Stimulated activated CD4-positive, alpha-beta T cell treated with anti-CD3 and anti-CD28 coated beads, Interleukin-1b, Interleukin-23, amount 100 ng/mL, for 48 hours (primary cell): ENCODE measurements at regions not wholly inside any gene's neighbourhood (a gene's known extent, or its start where the extent isn't known, plus 50 kb on each side); places are given as distances from the start of the nearest gene placed in this dataset.
"Not testable (repeated sequence)": the region's sequence is repeated elsewhere in the genome, so short reads cannot be mapped to it uniquely, and the experiment has no call there.

Experiments
- DNase-seq: peaks from one replicate; pipeline ENCODE4 v3.0.0-alpha.2; 2020

DNA sequence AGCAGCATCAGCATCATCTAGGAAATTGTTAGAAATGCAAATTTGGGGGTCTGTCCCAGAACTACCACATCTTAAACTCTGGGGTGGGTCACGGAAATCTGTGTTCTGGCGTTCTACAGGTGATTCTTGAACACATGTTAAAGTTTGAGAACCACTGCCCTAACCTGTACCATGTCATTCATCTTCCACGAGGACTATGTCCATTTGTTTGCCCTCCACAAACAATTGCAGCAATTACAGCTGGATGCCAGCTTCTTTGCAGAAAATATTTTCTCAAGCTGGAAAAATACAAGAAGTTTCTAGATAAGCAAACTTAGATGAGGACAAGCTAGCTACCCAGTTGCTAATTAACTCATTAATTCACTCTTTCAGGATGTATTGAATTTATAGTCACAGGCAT lies 54.1 kb downstream of the MAFB start:
- DNase-seq, result no peak

DNA sequence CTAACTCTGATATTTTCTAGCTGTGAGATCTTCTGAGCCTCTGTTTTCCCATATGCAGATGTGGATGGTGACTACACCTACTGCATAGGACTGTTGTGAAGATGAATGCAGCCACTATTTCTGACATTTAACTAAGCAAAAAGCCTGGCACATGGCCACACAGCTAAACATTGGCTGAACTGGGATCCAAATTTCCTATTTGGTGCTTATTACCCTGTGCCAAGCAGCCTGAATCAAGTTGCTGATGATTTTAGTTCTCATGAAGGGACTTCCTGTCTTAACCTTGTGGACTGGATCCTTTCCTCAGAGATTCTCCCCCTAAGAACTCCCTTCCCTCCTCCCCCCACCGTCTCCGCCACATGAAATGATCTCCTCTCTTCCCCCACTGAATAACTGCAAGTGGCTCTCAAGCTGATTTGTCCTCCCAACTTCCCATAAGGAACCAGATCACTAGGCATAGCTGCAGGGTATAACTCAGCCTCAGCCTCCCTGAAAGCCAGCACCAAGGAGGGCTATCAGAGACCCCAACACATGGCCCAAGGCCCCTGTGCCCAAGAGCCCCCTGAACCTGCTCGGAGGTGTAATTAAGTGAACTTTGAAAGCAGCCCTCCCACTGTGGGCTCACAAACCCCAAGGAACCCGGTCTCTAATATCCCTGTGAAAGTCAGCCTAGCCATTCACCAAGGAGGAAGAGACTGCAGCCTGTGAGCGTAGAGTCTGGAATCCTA lies 55.7 kb downstream of the MAFB start:
- no peak for DNase-seq

DNA sequence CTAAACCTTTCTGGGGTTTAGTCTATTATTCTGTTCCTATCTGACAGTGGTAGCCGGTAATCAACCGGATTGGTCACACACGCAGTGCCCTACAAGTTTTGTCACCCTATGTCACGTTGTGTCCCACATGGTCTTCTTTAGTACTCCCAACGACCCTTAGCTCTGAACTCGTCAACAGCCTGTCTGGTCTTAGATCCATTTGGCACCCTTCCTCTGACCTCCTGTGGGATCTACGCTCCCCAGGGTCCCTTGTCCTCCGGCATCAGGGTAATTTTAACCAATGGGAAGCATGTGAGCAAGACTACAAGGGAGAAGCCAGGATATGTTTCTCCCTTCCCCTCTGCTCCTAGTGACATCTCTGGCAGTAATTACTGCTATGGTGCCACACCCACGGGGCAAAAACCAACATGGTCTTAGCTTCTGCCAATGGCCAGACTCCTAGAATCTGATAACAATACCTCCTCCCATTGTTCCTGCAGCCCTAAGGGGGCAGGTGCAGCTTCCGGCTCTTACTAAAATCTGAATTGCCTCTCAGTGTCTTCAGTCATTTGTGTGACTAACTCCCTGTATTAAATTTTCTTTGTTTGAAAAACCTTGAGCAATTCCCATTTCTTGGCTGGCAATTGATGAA lies 56.6 kb downstream of the MAFB start:
- DNase-seq, result no peak

DNA sequence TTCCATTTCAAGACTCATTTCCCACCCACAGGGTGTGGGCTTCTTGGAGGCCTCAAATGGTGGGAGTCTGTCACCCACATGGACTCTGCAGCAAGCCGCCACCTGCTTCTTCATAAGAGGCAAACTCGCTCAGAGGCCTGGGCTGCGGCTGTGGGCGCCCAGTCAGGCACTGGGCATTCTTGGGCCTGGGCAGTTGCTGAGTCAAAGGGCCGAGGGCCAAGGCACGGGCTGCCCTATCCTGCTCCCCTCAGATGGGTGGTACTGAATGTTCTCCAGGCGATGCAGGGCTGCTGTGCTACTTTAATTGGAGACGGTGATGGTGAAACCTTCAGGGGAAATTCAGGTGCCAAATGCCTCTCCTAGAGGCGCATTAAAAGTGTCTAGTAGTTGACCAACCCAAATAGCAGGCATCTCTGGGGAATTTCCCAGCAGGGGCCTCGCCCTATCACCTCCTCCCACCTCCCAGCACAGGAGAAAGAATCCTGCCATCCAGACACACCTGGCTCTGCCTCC lies 57.9 kb downstream of the MAFB start:
- no peak for DNase-seq

DNA sequence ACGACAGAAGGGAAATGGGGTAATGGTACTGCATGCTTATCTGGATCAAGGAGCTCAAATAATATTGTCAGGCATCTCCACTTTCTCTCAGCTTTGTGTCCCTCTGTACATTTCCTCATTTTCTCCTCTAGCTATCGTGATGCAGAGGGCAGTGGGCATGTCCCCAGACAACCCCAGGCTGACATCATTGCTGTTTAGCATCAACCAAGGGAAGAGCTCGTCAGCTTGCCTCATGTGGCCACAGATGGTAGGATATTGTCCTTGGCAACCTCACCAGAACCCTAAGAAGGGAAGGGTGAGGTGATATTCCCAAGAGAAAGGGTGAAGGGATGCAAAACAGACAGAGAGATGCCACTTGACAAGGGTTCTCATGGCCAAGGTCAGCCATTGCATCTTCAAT lies 58.3 kb downstream of the MAFB start:
- DNase-seq, result no peak

DNA sequence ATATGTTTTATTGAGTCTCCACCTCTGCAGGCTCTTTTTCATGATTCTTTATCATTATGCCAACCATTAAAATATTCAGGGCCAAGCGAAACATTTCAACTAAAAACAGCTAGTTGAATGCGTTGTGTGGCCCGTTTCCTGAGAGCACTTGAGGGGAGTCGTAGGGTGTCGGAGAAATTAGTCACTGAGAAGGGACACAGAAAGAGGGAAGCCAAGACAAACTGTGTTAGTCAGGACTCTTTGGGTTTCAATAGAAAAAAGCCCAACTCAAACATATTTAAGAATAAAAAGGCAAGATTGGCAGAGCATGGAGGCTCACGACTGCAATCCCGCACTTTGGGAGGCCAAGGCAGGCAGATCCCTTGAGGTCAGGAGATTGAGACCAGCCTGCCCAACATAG lies 58.9 kb downstream of the MAFB start:
- DNase-seq, result no peak

DNA sequence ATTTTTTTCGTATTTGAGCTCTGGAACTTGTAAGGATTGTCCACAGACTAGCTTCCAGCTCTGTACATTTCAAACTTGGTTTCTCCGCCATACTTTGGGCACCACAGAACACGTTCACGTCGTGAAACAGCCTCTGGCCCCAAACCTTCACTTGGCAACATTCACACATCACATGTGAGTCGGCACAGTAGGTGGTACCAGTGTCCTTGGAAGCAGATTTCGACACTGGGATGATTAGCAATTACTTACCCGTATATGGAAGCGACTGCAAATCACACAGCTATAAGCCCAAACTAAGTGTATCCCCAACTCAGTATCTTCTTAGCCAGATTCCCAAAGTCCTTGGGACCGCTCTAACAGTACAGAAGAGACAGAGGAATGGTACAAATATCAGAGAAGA lies 60.2 kb downstream of the MAFB start:
- no peak for DNase-seq

DNA sequence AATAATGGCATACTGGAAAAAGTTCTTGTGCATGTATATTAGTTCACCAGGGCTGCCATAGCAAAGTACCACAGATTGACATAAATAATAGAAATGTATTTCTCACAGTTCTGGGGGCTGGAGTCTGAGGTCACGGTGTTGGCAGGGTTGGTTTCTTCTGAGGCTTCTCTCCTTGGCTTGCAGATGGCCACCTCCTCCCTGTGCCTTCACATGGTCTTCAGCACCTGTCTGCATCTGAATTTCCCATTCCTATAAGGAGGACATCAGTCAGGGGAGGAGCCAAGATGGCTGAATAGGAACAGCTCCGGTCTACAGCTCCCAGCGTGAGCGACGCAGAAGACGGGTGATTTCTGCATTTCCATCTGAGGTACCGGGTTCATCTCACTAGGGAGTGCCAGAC lies 70.0 kb downstream of the MAFB start:
- DNase-seq, result not testable (repeated sequence)

DNA sequence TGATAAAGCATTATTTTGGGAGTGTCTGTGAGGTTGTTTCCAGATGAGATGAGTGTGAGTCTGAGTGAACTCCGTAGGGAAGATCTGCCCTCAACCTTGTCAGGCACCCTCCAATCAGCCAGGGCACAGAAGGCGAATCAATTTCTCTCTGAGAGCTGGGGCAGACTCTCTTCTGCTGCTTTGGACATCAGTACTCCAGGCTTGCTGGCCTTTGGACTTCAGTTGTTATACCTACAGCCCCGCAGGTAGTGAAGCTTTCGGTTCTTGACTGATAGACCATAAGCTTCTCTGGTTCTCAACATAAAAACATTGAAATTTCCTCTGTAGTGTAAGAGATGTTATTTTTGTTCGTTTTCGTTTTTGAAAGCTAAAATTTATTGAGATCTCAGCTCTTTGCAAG lies 71.4 kb downstream of the MAFB start:
- no peak for DNase-seq

DNA sequence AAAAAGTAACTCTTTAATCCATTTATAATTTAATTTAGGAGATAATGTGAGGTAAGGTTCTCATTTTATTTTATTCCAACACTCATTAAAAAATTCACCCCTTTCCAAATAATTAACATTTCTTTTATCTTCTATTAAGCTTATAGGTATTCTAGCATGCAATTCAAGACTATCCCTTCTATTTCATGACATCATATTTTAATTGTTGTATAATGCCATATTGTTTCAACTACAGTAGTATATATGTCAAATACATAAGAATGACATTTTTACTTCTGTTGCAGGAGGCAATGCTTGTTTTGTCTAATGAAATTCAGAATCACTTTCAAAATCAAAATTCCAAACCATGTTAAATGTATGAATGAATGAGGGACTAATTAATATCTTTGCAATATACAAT lies 76.2 kb downstream of the MAFB start:
- DNase-seq, result no peak

DNA sequence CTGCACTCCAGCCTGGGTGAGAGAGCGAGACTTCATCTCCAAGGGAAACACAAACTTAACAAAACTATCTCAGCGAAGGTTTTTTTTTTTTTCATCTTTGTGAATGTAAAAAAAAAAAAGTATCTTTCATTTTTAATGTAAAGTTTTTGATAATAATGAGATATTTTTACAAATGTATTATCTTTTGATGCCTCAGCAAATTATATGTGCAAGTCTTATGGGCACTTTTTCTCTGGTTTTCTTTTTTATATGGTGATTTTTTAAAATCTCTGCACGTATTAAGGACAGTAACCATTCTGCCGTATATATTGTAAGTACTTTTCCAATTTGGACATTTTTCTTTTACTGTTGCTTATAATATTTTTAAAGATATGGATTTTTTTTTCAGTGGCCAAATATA lies 76.8 kb downstream of the MAFB start:
- no peak for DNase-seq

DNA sequence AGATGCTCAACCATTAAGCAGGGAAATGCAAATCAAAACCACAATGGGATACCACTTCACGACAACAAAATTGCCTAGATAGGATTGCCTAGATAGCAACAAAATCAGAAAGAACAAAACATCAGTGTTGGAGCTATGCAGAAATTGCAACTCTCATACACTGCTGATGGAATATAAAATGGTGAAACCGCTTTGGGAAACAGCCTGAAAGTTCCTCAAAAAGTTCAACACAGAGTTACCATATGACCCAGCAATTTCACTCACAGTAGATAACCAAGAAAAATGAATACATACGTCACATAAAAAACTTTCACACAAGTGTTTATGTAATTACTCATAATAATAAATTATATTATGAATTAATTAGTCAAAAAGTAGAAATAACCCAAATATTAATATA lies 78.3 kb downstream of the MAFB start:
- DNase-seq, result no peak

DNA sequence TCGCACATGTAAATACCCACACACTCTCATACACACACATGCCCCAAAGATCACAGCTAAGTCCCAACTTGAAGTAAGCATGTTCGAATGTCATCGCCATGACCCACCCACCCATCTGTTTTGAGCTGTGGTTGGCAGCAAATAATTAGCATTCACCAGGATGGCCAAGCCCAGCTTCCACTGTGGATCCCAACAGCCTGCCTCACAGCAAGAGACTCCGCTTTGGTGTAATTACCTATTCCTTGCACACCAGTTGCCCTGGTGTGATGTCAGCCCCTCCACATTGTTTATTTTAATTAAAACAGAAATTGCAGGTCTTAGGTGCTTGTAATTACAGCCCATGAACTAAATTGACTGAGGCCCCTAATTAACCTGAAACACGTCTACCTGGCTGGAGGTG lies 81.1 kb downstream of the MAFB start:
- no peak for DNase-seq

DNA sequence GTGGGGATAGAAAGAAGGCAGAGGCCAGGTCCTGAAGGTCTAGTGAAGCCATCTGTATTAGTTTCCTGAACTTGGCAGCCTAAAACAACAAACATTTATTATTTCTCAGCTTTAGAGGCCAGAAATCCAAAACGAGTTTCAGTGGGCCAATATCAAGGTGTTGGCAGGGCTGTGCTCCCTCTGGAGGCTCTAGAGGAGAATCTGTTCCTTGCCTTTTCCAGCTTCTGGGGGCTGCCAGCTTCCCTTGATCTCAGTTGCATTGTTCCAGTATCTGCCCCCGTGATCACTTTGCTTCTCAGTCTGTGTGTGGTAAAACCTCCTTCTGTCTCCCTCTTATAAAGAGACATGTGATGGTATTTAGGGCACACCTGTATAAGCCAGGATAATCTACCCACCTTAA lies 82.4 kb downstream of the MAFB start:
- DNase-seq, result no peak

DNA sequence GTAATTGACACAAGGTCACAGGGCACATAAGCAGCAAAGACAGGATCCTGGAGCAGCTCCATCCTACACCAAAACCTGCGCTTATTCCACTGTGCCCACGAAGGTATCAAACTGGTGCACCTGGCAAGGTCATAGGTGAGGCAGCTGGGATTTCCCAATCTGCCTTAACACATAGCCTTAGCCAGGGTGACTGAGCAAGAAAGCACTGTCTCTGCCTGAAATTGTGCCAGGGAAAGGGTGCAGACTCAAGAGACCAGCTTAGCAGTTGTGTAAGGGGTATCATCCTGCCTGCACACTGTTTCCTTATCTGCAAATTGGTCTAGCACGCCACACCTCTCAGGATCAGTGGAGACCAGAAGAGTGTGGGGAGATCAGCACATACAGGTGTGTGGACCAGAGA lies 82.8 kb downstream of the MAFB start:
- DNase-seq, result no peak

DNA sequence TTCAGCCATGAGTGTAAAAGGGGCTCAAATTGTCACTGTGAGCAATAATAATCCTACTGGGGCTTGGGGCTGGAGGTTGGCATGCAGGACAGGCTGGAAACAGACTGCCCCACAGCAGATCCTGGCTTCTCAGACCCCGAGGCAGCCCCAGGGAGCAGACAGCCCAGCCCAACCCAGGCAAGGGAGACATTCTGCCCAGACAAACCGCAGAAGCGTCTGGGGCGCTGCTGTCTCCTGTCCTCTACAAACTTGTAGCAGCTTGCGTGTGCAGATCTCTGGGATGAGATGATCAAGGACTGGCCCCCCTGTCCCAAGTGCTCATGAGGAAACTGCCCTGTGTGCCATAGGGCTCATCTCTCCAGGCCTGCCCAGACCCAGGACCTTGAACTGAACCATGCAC lies 84.6 kb downstream of the MAFB start:
- no peak for DNase-seq

DNA sequence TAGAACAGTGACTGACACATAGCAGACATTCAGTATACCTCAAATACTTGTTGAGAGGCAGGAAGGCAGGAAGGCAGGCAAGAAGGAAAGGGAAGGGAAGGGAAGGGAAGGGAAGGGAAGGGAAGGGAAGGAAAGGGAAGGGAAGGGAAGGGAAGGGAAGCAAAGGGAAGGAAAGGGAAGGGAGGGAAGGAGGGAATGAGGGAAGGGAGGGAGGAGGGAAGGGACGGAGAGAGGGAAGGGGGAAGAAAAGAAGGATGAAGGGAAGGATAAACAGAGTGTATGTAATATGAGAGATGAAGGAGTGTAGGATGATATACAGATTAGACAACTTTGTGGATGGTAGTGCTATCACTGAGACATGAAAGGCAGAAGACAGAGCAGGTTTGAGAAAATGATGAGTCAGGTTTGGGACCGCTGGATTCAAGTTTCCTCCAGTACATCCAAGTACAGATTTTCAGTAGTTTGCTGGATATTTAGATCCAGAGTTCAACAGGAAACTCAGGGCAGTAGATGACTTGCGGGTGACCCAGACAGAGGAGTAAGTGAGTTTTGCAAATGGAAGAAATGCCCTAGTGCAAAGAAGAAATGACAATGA lies 85.9 kb downstream of the MAFB start:
- DNase-seq, result no peak

DNA sequence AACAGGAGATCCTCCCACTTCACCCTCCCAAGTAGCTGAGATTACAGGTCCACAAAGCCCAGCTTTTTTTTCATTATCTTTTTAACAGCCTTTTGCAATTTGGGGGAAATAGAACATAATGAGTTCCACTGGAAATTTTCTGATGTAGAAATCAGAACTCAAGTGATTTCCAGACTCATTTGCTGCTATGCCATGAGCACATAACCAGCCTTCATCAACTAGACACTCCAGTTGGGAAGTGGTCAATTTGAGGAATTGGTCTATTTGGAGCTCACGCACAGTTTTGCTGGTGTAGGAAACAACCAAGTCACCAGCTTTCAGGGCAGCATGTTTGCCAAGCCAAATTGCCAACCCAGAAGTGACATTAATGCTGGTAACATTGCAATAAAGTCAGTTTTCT lies 86.7 kb downstream of the MAFB start:
- DNase-seq, result no peak

DNA sequence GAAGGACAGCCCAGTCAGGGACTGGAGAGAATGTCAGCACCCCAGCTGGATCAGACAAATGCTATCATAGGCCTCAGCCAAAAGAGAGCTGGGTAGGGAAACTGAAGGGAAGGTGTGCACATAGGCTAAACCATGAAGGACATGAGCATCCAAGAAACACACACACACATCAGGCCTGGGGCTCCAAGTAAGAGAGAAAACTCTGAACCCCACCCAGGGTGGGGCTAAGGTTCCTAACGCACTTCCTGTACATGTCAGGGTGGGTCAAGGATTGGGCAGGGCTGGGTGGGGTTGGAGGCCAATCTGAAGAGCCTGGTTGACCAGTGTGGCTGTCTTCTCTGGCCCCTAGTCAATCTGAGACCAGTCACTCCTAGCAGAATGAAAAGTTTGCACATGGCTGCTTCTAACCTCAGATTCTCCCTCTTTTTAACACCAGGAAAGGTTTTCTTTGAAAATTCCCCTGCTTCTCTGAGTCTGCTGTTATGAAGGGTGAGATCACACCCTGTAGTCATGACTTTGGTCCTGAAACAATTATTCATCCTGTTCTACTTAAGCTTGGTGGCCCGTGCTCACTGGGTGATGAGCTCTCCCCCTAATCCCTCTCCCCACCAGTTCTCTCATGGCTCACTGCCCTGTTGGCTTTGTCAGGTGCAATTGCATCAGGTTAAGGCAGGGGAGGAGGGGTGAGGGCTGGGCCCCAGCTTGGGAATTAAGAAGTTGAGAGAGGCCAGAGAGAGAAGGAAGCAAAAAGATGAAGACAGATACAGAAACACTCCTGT lies 88.4 kb downstream of the MAFB start:
- DNase-seq, result no peak

DNA sequence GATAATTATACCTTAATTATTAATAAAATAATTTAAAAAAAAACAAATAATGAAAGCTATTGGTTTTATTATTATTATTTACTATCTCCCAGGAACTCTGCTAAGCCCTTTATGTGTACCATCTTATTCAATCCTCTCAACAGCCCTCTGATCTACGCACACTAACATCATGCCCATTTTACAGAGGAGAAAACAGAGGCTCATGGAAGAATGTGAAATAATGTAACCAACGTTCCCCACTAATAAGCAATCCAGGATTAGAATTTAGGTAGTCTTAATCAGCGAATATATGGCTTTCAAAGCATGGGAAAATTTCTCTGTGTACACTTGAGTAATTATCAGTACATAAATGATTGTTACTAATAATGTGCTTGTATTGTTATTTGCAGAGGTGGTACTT lies 89.0 kb downstream of the MAFB start:
- no peak for DNase-seq

DNA sequence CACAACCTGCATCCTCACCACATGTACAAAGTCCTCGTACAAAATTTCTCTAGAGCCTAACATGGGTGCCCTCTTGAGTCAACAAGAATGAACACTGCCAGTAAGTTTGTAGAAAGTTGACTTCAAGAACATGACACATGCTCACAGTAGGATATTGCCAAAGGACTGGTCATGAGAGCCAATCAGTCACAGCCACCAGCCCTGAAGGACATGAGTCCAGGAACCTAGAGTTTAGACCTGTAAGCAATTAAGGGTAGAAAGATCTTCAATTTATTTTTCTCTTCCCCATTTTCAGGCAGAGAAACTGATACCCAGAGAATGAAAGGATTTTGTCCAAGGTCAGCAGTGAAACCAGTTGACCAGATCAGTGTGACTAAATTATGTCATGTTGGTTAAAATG lies 96.1 kb downstream of the MAFB start:
- no peak for DNase-seq

DNA sequence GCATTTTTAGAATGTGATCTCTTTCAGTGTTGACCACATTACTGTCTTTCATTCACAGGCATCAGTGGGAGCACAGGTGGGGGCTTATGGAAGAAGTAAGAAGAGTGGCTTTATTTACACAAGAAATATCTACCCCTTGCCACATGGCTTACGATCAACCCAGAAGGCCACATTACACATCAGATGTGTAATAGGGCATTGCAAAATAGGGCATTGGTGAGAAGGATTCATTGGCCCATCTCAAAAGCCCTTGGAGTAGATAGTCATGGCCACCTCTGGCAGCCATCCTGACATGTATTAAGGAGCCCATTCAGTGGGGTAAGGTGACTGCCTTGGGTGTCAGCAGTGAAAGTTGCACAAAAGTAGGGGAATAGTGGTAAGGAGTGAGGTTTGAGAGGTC lies 97.5 kb downstream of the MAFB start:
- DNase-seq, result no peak

DNA sequence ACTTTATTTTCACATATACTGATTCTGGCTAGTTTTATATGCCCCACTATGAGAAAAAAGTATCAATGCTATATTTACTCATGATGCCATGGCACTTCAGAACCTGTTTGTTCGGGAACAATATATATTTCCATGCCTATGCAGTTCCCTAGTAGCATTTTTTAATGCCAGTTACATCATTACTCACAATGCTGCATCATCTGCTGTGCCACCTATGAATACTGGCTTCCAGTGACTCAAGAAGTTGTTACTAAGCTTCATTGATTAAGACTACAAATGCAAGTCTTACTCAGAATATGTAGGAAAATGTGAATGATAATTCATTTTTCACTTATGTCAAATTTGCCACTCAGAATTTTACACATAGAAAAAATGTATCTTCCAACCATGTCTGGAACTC lies 97.9 kb downstream of the MAFB start:
- no peak for DNase-seq

DNA sequence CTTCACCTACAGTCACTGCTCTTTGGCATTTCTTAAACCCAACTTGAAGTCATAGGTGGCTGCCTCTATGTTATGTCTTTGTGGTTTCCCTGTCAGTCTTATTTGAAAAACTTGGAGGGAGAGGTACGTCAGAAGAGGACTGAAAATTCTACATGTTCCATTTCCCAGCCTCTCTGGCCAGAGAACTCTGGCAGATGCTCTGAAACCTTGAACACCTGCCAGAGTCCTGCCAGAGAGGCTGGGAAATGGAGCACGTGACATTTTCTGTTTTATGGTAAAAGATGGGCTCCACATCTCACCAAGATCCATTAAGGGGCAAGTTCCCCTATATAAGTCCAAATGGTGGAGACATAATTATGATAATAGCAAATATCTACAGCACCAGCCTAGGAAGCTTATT lies 99.5 kb downstream of the MAFB start:
- DNase-seq, result no peak
